Skeletal muscle satellite cell (primary cell): ENCODE measurements at regions not wholly inside any gene's neighbourhood (a gene's known extent, or its start where the extent isn't known, plus 50 kb on each side); places are given as distances from the start of the nearest gene placed in this dataset.
A peak's percentile ranks its signal among the peaks of the same experiment; 100 is the strongest.

ENCODE experiments used
- H3K27me3 ChIP-seq: 2 replicates; pipeline ENCODE4 v1.7.0; 2013; ENCODE audit warnings: low read length; ENCODE audit not compliant: control insufficient read depth, insufficient read depth
- H3K36me3 ChIP-seq: 2 replicates; pipeline ENCODE4 v1.7.0; 2013; ENCODE audit warnings: mild to moderate bottlenecking, control low read depth, low read length; ENCODE audit not compliant: insufficient read depth
- H3K4me1 ChIP-seq: 2 replicates; pipeline ENCODE4 v1.7.0; 2013; ENCODE audit warnings: low read length; ENCODE audit not compliant: control insufficient read depth, insufficient read depth
- H3K4me2 ChIP-seq: 2 replicates; pipeline ENCODE4 v1.7.0; 2013; ENCODE audit warnings: mild to moderate bottlenecking, low read length
- H3K4me3 ChIP-seq: 2 replicates; pipeline ENCODE4 v1.7.0; 2013; ENCODE audit warnings: low read length
- H3K9ac ChIP-seq: 2 replicates; pipeline ENCODE4 v1.7.0; 2013; ENCODE audit warnings: mild to moderate bottlenecking, low read depth, low read length, moderate library complexity
- H3K9me3 ChIP-seq: replicated peaks from 2 replicates; pipeline ENCODE4 v1.7.0; 2013; ENCODE audit warnings: mild to moderate bottlenecking, control low read depth, low read length

DNA sequence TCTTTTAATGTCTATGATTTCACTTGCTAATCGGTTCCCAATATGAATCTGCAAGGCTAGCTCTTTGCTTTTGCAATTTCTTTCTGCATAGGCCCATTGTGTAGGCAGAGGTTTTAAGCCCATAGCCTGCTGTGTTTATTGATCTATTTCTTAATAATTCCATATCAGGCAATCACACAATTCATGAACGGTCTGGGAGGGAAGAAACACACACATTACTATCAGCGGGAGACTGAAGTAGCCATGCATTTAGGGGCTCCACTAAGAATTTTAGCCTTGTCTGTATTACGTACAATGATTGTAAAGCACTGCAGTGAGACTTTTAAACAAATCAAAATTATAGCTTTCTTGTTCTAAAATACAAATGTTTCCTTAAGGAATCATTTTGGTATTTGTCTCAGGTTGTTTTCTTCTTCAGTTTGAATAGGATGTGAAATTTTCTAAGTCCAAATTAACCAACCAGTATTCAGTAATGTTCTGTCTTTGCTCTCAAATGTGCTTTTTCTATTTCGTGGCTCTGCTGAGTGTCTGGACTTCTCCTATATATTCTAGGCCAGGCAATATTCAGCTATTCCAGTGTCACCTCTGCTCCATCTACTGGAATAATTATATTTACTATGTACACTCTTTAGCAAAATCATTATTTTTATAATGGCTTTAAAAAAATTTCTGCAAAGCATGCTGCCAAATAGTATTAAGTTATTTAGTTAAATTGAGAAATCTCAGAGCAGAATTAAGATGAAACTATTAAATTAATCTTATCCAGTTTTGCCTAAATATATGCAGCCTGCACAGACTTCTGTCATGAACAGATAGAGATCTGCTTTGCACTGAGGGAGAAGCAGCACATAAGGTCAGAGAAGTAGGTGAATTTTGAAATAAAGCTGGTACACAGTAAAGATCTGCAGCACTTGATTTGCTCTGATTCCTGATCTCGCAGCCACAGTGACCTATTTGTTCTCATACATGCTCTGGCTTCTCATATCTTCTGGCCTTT, 103.0 kb upstream of the NAALADL2 start:
- Histone ChIP-seq H3K36me3 (no peaks in the 10 kb centered on the region), H3K27me3 (no peaks in the 10 kb centered on the region), H3K4me2 (no peak overlapping the region), H3K4me1 (no peaks in the 10 kb centered on the region), H3K4me3 (no peak overlapping the region), H3K9me3 (no peaks in the 10 kb centered on the region), H3K9ac (no peak overlapping the region)

DNA sequence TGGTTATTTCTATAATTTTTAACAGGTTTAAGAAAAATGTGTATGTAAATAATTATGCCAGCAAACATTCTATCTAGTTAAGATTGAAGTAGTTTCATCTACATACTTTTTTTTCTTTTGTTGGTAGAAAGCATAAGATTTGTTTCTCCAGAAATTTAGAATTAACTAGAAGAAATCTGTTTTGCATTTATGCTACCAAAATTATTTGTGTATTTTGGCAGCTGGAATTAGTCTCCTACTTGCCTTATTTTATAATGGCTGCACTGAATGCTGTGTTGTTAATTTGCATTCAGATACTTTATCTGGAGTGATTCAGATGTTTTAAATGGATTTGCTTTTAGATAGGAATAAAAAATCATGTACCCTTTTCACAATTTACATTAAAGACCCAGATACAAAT, 100.2 kb upstream of the NAALADL2 start:
- Histone ChIP-seq H3K27me3 (no peaks in the 10 kb centered on the region), H3K4me1 (no peaks in the 10 kb centered on the region), H3K4me2 (no peak overlapping the region), H3K9ac (no peak overlapping the region), H3K36me3 (no peaks in the 10 kb centered on the region), H3K9me3 (no peaks in the 10 kb centered on the region), H3K4me3 (no peak overlapping the region)

DNA sequence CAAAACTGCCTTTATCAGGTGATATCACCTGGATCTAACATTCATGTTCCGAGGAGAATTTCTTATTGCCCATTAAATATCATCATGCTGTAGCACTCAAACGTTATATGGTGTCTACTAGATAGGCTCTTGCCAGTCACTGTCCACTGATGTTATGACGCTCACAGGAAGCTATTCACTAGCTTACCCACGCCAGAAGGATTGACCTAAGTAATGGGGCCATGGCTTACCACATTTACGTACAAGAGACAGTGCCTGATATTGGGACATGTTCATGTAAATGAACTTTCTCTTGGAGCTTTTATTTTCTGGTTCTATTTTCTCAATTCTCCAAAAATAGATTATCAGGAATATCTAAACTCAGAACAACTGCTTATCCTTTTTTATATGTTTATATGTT, 91.7 kb upstream of the NAALADL2 start:
- H3K9ac ChIP-seq, result peak overlapping the region; percentile 44
- H3K4me3 ChIP-seq, result no peak overlapping the region
- no peaks in the 10 kb centered on the region for H3K9me3 ChIP-seq
- no peaks in the 10 kb centered on the region for H3K27me3 ChIP-seq
- H3K36me3 ChIP-seq, result no peaks in the 10 kb centered on the region
- H3K4me1 ChIP-seq, result peaks cover 17% of the 10 kb centered on the region
- H3K4me2 ChIP-seq, result peak overlapping the region; percentile 50

DNA sequence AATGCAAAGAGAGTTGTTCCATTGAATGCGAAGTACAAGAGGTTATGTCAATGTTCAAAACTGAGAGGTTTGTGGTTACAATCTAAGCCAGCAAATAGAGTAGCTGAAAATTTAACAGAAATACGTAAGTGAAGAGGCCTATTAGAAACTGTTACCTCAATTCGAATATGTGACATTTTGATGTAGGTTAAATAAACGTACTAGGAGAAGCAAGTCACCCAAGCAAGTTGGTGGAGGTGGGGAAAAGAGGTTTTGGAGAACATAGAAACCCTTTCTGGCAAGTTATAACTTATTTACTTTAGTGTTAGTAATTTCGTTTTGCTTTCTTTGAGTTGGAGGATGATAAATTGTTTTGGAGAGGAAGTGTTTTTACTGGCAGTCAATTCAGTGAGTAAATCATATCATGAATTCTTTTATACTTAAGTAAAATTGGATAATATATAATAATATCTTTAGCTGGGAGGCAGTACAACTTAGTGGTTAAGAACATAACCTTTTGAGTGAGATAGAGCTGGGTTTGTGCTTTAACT, 91.2 kb upstream of the NAALADL2 start:
- Histone ChIP-seq H3K36me3 (no peaks in the 10 kb centered on the region), H3K9me3 (no peaks in the 10 kb centered on the region), H3K4me3 (no peak overlapping the region), H3K4me2 (peak overlapping the region; percentile 50), H3K27me3 (no peaks in the 10 kb centered on the region), H3K9ac (peak overlapping the region; percentile 57), H3K4me1 (peaks cover 17% of the 10 kb centered on the region)

DNA sequence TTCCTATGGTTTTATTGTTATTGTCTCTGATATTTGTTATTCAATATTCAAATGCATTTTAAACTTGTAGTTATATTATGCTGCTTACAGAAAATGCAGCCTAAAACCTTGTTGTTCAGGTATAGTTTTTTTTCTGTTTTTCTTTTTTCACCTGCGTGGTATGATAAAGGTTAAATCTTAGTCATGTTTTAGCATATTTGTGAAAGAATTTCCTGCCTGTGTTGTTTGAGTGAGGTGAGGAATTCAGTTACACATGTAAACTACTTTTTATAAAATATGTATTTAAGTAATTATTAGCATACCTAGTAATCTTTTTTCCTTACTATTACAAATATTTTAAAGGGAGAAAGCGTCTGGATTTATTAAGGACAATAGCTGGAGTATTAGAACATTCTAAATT, 90.0 kb upstream of the NAALADL2 start:
- Histone ChIP-seq H3K36me3 (no peaks in the 10 kb centered on the region), H3K9ac (no peak overlapping the region)

DNA sequence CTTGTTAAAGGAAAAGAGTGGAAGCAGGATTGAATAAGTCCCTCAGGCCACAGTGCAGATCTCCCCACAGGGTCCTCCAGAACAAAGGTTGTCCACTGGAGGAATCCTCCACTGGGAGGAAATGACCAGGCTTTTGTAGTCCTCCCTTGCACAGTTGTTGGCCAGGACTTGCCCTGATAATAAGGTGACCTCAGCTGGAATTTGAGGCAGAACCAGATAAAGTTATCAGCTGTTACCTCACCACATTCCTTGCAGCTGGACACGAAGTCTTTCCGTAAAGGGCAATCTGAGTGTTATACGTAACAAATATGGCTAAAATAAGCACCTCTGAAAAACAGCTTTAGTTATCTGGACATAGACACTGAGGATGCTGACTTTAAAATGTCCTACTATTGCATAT, 83.5 kb upstream of the NAALADL2 start:
- H3K4me2 ChIP-seq, result no peak overlapping the region
- H3K27me3 ChIP-seq, result no peaks in the 10 kb centered on the region
- H3K4me3 ChIP-seq, result no peak overlapping the region
- H3K4me1 ChIP-seq, result peaks cover 16% of the 10 kb centered on the region
- no peaks in the 10 kb centered on the region for H3K36me3 ChIP-seq
- no peak overlapping the region for H3K9ac ChIP-seq
- no peaks in the 10 kb centered on the region for H3K9me3 ChIP-seq

More for the DNA sequence above, 90.0 kb upstream of the NAALADL2 start:
- H3K4me1 ChIP-seq, result peaks cover 17% of the 10 kb centered on the region
- no peaks in the 10 kb centered on the region for H3K9me3 ChIP-seq
- H3K4me2 ChIP-seq, result no peak overlapping the region
- H3K4me3 ChIP-seq, result no peak overlapping the region
- no peaks in the 10 kb centered on the region for H3K27me3 ChIP-seq

DNA sequence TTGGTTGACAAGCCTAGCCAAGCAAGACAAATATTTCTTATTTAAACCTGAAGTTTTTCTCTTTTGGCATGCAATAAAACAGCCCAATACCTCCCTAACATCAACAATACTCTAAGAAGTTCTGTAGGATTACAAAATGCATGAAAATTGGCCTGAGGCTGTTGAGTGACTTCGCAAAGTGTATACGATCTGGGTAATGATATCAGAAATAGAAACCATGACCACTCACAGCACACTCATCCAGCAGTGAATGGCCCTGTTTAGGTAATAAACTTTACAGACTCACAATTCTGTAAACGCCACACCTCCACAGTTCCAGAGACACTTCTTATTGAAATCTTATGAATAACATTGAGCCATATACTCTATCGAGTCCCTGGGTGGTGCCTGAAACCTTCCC, 83.0 kb upstream of the NAALADL2 start:
- H3K36me3 ChIP-seq, result no peaks in the 10 kb centered on the region
- no peak overlapping the region for H3K4me2 ChIP-seq
- no peaks in the 10 kb centered on the region for H3K9me3 ChIP-seq
- H3K4me1 ChIP-seq, result peaks cover 16% of the 10 kb centered on the region
- H3K9ac ChIP-seq, result no peak overlapping the region
- H3K4me3 ChIP-seq, result no peak overlapping the region
- H3K27me3 ChIP-seq, result no peaks in the 10 kb centered on the region

DNA sequence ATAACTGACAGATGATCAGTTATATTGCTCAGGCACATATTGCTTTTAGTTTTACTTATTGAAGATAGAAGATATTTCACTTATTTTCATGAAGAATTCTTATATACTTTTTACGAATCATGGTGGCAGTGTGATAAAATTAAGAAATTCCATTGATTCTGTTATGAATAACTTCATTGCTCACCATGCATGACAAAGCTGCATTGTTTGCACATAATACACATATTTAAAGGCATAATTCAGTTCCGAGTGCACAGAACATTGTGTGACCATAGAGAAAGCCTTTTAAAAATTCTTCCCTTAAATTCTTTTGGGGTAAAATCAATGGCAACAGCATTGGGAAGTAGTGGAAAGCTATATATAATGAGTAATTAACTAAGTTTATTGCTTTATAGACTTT, 82.5 kb upstream of the NAALADL2 start:
- Histone ChIP-seq H3K4me1 (peaks cover 16% of the 10 kb centered on the region), H3K9me3 (no peaks in the 10 kb centered on the region), H3K9ac (no peak overlapping the region), H3K4me2 (no peak overlapping the region), H3K4me3 (no peak overlapping the region), H3K27me3 (no peaks in the 10 kb centered on the region), H3K36me3 (no peaks in the 10 kb centered on the region)

DNA sequence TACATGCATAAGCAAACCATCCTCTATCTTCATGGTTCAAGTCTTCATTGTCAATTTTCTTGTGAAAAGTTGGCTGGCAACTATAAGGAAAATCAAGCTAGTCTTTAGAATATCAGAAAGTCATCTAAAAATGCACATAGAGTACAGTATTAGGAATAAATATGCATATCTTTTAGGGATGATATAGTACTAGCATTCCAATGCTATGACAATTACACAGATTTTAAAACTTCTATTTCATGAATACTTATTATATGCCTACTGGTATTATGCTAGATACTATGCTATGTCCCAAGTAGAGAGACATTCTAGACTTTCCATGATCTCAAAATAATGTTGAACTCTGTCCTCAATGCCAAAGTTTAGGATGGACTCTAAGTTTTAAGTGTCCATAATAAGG, 81.3 kb upstream of the NAALADL2 start:
- no peaks in the 10 kb centered on the region for H3K36me3 ChIP-seq
- no peak overlapping the region for H3K4me2 ChIP-seq
- no peak overlapping the region for H3K9ac ChIP-seq
- no peak overlapping the region for H3K4me3 ChIP-seq
- peaks cover 16% of the 10 kb centered on the region for H3K4me1 ChIP-seq
- no peaks in the 10 kb centered on the region for H3K9me3 ChIP-seq
- H3K27me3 ChIP-seq, result no peaks in the 10 kb centered on the region

DNA sequence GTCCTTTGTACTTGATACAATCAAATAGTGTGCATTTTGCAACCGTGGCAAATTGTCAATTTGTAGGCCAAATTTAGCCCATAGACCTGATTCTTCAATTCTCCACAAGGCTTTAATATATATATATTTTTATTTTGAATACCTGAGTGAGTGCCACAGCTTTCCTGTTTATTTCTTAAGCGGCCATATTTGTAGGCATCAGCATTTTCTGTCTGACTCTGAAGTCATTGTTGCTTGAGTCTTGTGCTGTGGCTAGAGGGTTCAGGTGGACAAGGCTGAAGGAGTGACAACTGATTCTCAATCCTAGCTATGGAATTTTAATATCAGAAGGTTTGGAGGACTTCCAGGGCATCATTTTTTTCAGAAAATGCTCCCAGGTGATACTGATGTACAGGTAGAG, 75.6 kb upstream of the NAALADL2 start:
- H3K4me3 ChIP-seq, result no peak overlapping the region
- H3K9me3 ChIP-seq, result no peaks in the 10 kb centered on the region
- H3K27me3 ChIP-seq, result no peaks in the 10 kb centered on the region
- no peak overlapping the region for H3K4me2 ChIP-seq
- no peaks in the 10 kb centered on the region for H3K4me1 ChIP-seq
- no peak overlapping the region for H3K9ac ChIP-seq
- H3K36me3 ChIP-seq, result no peaks in the 10 kb centered on the region

DNA sequence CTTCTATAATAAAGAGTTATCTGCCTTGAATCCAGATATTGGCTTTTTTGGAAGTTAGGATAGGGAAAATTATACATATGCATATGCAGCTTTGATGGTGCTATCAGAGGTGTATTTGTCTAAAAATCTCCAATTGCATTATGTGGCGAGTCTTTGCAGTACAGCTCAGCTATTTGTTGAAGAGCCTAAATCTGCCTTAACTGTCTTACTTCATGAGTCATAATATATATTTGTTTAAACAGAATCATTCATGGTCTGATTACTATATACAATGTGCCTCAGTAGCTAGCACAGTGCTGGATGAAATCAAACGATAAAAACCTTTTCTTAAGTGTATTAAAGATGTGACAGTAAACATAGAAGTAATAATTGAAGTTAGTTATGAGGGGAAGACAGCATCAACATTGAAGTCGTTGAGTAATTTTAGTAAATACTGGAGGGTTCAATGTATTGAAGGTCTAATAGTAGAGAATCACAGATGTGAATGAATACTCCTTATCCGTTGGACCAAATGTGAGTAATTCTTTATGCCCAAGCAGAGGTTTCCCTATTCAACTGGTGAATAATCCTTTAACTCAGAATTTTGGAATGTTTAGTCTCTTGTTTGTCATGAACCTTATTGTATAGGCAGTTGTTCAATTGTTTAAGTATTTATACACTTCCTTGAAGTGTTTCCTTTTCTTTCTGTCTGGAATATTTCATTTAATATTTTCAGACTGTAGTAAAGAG, 74.8 kb upstream of the NAALADL2 start:
- H3K27me3 ChIP-seq, result no peaks in the 10 kb centered on the region
- H3K4me2 ChIP-seq, result no peak overlapping the region
- no peak overlapping the region for H3K9ac ChIP-seq
- no peak overlapping the region for H3K4me3 ChIP-seq
- no peaks in the 10 kb centered on the region for H3K36me3 ChIP-seq
- H3K4me1 ChIP-seq, result no peaks in the 10 kb centered on the region
- no peaks in the 10 kb centered on the region for H3K9me3 ChIP-seq
